ENCODE measurements at regions not wholly inside any gene's neighbourhood (a gene's known extent, or its start where the extent isn't known, plus 50 kb on each side); places are given as distances from the start of the nearest gene placed in this dataset.

DNA sequence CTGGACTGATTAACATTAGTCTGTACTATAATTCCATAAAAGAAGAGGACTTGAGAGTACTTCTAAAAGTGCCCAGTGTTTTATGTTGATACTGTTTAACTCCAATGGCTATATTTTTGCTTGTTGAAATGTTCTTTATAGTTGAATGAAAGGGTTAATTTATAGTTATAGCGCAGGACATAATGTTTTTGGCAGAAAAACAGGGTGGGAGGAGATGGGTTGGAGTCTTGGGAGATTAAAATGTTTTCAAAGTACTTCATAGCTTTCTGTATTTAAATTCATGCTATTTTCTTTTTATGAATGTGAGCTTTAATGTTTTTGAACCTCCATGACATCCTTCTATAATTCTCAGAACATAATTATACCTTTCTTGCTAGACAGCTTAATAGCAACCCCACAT is 108.2 kb downstream of the CNTN3 start:
- peak; percentile 0 for DNase-seq

DNA sequence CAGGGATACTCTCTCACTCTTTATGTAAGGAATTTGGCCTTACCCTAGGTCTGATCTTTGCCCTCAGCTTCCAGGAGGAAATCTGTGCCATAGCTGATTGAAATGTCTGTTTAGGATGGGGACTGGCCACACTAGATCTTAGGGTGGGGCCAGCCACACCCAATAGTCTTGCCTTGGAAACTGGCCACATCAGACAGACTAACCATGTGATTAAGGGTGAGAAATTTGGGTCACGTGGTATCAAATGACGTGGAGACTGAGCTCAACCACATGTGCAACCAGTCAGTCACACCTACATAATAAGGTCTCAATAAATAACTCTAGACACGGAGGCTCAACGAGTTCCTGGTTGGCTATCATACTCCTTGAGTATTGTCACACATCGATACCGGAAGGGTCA is 113.5 kb downstream of the CNTN3 start:
- no peak for DNase-seq

DNA sequence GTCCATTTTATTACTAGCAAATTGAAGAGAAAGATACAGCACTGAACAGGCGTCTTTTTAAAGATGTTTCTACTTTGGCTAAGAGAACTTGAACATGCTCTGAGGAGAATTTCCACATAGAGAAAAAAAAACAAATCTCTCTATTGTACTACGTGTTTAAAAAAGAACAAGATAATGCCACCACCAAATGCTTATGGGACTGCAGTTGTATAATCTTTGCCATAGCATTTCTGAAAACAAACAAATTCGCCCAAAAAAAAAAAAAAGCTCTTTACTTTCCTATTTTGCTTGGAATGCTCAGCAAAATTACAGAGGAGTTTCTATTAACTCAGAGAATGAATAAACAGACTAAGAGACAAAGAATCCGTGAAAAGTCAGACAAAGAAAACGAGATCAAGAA is 114.2 kb downstream of the CNTN3 start:
- no peak for DNase-seq

DNA sequence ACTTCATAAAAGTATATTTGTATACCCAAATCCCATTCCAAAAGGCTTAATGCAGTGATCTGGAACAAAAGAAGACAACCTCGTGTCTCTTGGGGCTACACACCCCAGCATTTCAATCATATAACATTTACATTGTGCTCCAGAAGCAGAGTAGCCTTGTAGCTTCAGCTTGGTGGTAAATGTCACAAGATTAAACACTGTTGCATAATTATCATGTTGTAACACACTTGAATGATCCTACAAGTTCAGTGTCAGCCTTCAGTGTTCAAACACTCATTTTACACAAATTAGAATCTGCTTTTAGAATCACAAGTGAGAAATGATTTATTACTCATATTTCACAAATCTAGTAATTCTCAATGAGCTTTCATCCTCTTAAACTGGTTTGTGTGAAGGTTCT is 122.6 kb downstream of the CNTN3 start:
- no peak for DNase-seq

DNA sequence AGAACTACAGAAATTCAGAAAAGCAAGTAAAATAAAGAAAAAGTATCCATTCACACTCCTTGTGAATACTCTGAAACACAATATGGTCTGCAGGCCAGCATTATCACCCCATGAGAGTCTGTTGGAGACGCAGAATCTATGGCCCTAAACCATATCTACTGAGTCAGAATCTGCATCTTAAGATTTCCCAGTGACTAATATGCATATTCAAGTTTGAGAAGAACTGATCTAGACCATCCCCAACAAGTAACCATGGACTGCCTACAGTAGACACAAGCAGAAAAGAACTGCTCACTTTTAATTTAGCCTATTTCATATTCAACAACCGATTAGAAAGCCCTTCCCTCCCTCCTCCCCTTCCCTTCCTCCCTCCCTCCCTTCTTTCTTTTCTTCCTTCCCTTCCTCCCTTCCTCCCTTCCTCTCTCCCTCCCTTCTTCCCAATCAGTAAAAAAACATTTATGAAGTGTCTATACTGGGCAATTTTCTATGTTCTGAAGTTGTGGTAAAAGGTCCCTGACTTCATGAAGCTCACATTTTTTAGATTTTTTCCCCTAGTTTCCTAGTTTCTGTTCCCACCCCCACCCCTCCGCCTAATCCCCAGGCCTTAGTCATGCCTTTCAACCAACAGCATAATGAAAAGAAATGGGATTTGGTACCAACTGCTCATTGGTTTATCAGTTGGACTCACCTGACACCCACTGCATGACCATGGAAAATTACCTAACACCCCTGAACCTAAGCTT is 125.2 kb downstream of the CNTN3 start:
- no peak for DNase-seq

DNA sequence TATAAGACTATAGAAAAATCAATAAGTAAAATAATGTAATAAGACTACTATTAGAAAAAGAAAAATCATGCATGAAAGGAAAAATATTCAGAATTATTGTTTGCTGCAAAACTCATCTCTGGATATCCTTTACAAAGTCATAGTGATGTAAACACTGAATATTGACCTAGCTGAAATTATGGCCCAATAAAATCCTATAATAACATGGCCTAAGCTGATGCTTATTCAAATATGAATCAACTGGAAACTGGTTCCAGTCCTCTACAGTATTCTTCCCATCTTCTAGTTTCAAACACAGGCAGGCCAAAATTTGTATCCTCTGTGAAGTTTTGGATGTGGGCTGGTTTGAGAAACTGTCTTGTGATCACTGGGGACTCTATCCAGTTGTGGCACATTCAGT is 134.5 kb downstream of the CNTN3 start:
- DNase-seq = no peak

DNA sequence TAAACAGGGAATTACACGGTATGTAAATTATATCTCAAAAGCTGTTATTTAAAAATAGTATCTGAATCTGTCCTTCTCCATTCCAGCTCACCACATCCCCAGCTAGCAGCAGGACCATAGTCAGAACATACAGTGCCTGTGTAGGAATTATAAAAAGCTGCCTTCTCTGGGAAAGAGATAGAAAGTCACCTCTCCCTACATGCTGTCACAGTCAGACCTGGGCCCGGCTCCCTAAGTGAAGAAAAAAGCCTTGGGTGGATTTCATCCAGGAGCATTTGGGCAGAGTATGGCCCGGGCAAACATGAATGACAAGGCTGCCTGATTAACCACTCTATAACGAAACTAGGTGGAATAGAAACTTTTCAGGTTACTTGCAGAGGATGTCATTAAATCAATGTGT is 144.1 kb downstream of the CNTN3 start:
- DNase-seq = no peak

DNA sequence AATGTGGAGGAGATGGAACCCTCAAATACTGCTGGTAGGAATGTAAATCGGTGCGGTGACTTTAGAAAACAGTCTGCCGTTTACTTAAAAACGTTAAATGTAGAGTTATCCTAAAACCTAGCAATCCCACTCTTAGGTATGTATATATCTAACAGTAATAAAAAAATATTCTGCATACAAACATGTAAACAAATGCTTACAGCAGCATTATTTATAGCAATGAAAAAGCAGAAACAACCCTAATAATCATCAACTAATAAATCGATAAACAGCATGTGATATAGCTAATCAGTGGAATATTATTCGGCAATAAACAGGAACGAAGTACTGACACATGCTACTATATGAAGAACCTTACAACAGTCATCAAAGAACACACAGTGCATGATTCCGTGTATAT is 144.7 kb downstream of the CNTN3 start:
- DNase-seq = no peak

DNA sequence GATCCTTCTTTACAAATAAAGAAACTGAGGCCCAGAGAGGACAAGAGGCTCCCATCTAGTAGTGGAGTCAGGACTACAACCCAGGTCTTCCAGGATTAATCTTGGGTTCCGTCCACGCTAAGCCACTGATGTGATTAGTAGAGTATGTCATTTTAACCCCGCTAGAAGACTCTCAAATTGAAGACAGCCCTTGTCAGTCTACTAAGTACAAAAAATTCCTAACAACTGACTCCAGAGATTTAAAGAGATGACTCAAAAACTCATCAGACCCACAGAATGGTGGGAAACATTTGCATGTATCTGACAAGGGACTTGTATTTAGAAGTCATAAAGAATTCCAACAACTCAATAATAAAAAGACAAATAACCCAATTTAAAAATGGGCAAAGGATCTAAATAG is 145.3 kb downstream of the CNTN3 start:
- no peak for DNase-seq

DNA sequence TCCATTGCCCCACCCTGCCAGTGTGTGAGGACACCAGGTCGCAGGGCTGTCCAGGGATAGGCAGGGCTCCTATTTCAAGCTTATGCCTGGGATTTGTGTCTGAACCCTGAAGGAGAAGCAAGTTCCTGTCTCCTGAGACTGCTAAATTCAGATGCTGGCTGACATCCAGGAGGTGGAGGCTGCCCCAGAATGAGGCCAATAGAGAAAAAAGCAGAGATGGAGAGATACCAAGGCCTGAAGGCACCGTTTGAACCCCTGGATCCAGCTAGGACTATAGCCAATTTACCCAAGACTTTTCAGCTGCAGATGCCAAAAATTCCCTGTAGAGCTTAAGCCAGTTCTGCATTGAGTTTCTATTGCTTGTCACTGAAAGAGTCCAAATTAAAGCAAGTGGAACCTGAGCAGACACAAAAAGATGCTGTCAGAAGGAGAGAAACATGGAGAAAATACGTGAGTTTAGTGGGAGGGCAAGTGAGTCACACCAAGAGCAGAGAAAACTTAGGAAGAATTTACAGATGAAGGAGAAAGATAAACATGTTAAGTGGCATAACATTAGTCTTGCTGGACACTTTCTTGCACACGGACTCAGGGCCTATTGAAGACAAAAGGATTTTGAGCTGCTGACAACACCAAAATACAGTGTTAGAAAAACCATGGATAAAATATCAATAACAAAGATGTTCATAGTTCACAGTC is 148.6 kb downstream of the CNTN3 start:
- DNase-seq = no peak

DNA sequence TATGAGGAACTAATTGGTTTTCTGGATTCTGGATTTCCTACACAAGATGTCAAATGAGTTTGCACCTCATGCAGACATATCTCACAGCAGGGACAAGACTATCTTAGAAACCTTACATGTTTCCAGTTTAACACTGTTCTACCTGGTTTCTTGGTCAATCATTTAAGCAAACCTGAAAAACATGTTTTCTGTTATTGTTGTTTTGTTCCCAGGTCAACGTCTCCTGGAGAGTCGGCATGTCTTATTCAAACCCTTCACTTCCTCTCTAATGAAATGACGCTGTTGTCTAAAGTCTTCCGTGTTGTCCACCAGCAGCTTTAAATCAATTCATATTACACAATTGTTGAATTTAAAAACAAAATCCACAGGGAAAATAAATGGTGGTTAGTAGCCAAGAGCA is 150.9 kb downstream of the CNTN3 start:
- DNase-seq = no peak

DNA sequence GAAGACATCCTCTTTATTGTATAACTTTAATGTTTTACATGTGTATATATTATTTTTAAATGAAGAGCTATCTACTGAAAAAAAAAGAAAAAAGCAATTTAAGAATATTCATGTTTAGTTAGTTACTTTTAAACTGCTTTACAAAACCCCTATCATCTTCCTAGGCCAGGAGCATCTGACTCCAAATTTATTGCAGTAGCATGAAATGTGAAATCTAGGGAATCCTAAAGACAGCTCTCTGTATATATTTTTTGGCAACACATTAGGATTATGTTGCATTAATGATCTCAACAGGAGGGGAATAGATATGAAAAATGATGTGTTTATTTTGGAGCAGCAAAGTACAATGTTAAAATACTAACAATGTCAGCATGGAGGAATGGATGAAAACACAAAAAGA is 158.3 kb downstream of the CNTN3 start:
- no peak for DNase-seq

DNA sequence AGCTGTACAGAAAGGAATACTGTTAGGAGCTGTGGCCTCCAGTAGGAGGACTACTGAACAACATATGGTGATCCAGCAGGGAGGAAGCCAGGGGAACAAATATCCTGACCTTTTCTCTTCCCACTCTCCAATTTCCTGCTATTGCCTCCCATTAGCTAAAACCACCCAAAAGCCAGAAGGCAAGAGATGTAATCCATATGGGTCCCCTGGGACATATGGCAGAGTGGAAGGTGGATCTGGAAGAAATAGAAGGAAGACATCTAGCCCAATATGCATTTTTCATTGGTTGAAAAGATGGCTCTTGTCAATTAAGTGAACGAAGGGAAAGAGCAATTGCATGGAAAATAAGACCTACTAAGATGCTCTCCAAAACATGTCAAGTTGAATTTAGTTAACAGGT is 167.2 kb downstream of the CNTN3 start:
- no peak for DNase-seq

DNA sequence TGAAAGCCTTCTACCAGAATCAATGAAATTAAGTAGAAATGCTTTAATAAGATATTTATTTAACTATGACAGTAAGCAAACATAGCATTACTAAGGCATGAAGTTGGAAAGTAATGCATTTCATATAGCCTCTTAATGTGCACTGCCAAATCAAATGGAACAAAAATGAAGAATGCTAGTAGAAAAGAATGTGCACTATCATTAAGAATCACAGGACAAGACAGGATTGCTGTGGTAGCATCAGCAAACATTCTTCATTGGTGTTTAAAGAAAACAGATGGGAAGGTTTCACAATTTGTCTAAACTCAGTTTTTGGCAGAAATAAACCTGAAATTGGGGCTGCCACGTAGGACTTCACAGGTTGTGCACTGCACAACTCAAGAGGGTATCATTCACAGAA is 168.9 kb downstream of the CNTN3 start:
- no peak for DNase-seq

DNA sequence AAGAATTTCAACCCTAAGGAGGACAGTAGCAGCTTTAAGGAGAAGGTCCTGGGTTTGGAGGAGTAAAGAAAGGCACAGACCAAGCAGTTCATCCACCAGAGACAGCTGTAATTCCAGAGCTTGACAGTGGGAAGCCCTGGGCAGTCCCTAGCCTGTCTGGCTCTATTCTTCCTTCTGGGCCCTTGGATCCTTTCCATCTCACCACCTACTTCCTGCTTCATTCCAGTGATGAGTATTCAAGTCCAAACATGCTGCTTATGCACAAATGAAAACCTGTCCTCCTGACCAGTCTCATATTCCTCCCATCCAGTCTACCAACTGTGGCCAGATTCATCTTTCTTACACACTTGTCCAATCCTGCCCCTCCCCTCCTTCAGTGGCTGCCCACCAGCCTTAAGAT is 171.4 kb downstream of the CNTN3 start:
- no peak for DNase-seq

DNA sequence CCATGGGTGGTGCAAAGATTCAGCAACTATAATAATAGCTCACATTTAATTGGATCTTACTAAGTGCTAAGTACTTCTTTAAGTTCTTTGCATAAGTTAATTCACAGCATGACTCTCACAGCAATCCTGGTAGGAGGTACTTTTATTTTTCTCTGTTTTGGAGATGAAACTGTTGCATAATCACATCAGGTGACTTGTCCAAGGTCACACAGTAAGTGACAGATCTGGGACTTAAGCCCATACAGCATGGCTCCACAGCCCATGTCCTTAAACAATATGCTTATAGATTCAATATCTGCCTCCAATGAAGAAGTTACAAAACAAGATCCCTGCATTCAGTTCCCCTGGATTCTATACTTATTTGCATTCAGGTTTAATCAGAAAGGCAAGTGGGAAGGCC is 171.8 kb downstream of the CNTN3 start:
- DNase-seq = no peak

DNA sequence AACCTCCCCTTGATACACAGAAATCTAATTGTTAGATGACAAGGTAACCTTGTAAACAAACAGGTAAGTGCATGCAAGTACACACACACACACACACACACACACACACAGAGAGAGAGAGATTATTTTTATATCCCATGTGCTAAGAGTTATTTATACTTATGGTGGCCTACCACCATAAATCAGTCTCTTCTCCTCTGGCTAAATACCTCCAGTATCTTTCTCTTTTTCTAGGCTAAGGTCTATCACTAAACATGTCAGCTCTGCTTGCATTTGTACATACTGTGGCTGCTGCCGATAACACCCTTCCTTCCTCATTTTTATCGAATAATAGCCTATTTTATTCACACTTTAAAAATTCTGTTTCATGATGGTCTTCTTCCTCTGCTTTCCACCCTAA is 172.4 kb downstream of the CNTN3 start:
- no peak for DNase-seq

DNA sequence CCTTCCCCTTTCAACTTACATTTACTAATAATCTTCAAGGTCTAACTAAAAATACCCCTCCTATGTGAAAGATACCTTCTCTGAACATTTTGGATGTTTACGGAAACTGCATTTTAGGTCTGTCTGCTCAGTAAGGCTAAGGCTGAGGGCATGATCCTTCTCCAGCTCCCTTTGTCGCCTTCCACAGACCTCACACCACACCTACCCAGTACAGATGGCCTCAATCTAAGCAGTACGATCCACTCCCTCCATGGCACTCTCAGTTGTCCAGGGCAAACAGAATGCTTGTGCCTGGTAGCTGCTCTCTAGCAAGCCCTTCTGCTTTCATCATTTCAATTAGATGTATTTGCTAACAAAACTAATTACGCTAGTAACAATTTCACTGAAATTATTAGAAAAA is 178.3 kb downstream of the CNTN3 start:
- DNase-seq = no peak

DNA sequence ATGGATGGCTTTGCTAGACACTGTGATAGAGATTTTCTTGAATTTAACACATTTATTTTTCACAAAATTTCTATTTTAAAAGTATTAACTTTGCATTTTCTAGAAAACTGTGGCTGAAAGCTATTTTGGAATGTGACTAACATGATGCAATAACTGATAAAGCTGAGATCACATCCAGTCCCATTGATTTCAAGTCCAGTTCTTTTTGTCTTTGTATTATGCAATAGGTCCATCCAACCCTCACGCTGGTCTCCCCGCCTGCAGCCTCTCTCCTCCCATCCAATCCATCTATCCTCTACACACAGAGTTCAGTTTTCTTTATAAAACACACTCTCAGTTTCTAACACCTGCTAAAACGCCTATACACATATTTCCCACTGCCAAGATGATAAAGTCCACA is 178.8 kb downstream of the CNTN3 start:
- no peak for DNase-seq

DNA sequence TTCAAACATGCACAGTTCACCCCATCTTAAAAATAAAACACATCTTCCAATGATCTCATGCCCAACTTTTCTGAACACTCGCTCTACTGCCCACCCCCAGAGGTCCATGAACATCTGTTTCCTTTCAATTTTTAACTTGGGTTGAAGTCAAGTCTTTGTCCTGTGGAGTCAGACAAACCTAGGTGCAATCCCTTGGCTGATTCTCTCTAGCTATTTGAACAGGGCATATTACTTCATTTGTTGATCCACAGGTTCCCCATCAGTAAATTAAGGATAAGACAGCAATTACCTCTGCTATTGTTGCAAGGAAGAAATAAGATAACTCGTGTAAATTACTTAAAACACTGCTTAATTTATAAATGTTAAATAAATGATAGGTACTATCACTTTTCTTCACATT is 180.1 kb downstream of the CNTN3 start:
- no peak for DNase-seq

DNA sequence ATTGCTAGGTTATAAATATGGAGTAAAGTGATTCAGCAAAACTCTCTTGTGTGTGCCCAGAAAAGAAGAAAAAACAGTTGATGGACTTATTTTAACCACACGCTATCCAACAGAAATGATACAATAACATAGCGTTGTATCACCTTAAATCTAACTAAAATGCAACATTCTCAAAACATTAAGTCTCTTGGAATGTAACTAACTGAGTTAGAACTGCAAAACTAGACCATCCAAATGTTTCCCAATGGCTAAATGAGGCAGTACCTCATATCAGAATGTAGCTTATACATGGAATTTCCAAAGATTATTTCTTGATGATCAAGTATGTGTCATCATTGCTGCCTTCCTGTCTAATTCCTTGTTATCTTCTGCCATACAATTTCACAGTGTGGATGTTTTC is 187.9 kb downstream of the CNTN3 start:
- no peak for DNase-seq

DNA sequence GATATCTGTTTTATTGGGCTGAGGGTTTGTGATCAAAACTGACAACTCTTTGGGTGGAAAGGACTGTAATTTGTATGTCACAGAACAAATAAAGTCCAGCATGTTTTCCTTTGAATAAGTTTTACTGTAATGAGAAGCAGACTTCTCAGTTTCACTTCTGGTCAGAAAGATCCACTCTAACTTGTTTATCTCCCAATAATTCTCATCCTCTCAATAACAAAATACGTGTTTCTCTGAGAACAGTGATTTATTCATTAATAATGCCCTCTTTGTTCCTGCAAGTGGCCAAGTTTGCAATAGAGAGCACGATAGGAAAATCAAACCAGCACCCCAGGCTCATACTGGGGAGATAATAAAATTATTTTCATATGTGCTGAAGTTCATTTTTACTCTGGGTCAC is 190.6 kb downstream of the CNTN3 start:
- DNase-seq = no peak

DNA sequence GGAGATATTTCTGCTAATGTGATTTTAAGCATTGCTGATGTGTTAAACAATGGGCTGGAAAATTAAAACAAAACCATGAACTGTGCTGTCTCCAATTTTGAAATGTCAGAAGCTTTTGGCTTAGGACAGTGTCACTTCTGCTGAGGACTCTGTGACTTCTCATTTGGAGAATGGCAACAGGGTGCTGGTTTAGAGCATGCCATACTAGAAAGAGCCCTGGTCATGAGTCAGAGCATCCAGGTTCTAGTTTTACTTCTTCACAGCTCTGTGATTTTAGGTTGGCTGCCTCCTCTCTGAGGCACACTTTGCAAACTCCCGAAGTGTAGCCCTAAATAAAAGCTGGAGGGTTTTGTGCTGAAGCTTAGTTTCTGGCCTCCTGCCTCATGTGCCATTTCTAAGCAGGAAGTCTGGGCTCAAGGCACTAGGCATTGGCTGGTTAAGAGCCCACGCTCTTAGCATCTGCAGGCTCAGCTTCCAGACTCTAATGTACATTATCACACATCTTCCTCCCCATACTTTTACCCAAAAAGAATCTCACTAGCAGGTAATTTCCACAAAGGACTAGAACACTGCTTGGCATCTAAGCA is 193.8 kb downstream of the CNTN3 start:
- DNase-seq = no peak

DNA sequence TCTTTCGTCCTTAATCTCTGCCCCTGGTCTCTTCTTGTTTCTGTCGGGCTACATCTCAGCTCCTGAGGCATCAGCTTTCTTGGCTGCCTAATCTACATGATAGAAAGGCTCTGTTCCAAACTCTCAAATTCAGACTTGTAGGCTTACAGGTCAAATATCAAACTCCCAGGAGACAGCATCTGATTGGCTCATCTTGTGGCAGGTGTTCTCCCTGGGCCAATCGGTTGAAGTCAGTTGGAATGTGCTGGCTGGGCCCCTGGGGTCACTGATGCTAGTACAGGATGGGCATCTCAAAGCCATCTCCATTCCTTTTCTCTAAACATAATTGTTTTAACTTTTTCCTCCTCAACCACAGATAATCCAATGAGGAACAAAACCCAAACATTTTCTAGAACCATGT is 198.7 kb downstream of the CNTN3 start:
- no peak for DNase-seq
